ENCODE measurements at regions not wholly inside any gene's neighbourhood (a gene's known extent, or its start where the extent isn't known, plus 50 kb on each side); places are given as distances from the start of the nearest gene placed in this dataset.

DNA sequence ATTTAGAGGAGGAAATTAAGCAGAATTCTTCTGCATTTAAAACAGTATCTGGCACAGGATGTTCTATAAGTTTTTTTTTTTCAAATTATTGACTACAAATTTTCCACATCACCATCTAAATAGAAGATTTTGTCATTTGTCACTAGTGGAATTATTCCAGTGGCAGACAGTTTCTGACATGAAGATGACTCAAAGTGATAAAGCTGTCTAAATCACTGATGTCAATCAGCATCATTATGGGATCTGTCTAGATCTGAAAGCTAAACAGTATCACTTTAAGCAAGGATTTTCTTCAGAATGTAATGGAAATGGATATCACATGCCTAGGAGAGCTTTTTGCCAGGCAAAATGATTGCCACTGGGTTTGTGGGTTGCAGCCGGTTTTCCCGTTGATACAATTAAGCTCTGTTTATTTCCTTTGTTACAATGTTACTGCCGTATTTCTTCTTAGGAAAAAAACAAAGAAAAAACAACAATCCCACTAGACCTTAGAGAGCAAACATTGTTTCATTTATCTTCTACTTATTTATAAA lies 1657.0 kb upstream of the PRR20A start:
- no peak overlapping the region for H2AFZ ChIP-seq (ENCODE audit: low read depth, low read length)
- no peaks in the 10 kb centered on the region for H3K27me3 ChIP-seq (ENCODE audit: insufficient read depth, low read depth, low read length)

DNA sequence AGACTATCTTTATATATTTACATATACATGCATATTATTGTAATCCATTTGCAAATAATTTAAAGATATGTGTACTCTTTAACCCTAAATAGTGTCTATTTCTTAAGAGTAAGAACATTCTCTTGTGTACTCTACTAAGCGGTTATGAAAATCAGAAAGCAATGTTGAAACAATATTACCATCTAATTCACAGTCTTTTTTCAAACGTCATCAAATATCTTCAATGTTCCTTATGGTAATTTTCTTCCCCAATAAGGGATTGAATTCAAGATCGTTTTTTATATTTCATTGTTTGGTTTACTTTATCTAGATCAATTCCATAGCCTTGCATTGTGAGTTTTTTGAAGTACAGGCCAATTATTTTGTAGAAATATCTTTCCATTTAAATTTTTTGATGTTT lies 1647.4 kb upstream of the PRR20A start:
- no peaks in the 10 kb centered on the region for H3K9me3 ChIP-seq (ENCODE audit: low read length)
- H3F3A ChIP-seq (ENCODE audit: insufficient read depth, low read length, poor library complexity, severe bottlenecking) = no peaks in the 10 kb centered on the region
- no peaks in the 10 kb centered on the region for H3K9me2 ChIP-seq (ENCODE audit: insufficient read depth, low read length)
- no peak overlapping the region for H3K4me3 ChIP-seq (ENCODE audit: low read length)
- no peaks in the 10 kb centered on the region for H3K36me3 ChIP-seq (ENCODE audit: insufficient read depth, low read length)
- H3K27ac ChIP-seq (ENCODE audit: low read length) = no peak overlapping the region
- no peaks in the 10 kb centered on the region for H3K27me3 ChIP-seq (ENCODE audit: insufficient read depth, low read depth, low read length)
- no peak overlapping the region for H3K4me2 ChIP-seq (ENCODE audit: low read length)
- H2AFZ ChIP-seq (ENCODE audit: low read depth, low read length) = no peak overlapping the region
- H4K20me1 ChIP-seq (ENCODE audit: insufficient read depth) = no peaks in the 10 kb centered on the region
- no peak overlapping the region for H3K9ac ChIP-seq (ENCODE audit: low read length)
- TF ChIP-seq EZH2 (IDR thresholded peaks at IDR 0.05; ENCODE audit: borderline replicate concordance, insufficient read depth, low read length, poor library complexity, severe bottlenecking) = no peak
- TF ChIP-seq, protein P1, sequence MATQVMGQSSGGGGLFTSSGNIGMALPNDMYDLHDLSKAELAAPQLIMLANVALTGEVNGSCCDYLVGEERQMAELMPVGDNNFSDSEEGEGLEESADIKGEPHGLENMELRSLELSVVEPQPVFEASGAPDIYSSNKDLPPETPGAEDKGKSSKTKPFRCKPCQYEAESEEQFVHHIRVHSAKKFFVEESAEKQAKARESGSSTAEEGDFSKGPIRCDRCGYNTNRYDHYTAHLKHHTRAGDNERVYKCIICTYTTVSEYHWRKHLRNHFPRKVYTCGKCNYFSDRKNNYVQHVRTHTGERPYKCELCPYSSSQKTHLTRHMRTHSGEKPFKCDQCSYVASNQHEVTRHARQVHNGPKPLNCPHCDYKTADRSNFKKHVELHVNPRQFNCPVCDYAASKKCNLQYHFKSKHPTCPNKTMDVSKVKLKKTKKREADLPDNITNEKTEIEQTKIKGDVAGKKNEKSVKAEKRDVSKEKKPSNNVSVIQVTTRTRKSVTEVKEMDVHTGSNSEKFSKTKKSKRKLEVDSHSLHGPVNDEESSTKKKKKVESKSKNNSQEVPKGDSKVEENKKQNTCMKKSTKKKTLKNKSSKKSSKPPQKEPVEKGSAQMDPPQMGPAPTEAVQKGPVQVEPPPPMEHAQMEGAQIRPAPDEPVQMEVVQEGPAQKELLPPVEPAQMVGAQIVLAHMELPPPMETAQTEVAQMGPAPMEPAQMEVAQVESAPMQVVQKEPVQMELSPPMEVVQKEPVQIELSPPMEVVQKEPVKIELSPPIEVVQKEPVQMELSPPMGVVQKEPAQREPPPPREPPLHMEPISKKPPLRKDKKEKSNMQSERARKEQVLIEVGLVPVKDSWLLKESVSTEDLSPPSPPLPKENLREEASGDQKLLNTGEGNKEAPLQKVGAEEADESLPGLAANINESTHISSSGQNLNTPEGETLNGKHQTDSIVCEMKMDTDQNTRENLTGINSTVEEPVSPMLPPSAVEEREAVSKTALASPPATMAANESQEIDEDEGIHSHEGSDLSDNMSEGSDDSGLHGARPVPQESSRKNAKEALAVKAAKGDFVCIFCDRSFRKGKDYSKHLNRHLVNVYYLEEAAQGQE (IDR thresholded peaks at IDR 0.05; ENCODE audit: borderline replicate concordance) = no peak
- no peak for TF ChIP-seq POLR2AphosphoS5 (IDR thresholded peaks at IDR 0.05)
- no peak for TF ChIP-seq TAF1 (IDR thresholded peaks at IDR 0.05; ENCODE audit: low read depth)
- TF ChIP-seq EP300 (conservative IDR thresholded peaks at IDR 0.05; ENCODE audit: poor library complexity, severe bottlenecking) = no peak
- TF ChIP-seq, protein P2, sequence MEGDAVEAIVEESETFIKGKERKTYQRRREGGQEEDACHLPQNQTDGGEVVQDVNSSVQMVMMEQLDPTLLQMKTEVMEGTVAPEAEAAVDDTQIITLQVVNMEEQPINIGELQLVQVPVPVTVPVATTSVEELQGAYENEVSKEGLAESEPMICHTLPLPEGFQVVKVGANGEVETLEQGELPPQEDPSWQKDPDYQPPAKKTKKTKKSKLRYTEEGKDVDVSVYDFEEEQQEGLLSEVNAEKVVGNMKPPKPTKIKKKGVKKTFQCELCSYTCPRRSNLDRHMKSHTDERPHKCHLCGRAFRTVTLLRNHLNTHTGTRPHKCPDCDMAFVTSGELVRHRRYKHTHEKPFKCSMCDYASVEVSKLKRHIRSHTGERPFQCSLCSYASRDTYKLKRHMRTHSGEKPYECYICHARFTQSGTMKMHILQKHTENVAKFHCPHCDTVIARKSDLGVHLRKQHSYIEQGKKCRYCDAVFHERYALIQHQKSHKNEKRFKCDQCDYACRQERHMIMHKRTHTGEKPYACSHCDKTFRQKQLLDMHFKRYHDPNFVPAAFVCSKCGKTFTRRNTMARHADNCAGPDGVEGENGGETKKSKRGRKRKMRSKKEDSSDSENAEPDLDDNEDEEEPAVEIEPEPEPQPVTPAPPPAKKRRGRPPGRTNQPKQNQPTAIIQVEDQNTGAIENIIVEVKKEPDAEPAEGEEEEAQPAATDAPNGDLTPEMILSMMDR (IDR thresholded peaks at IDR 0.05; ENCODE audit: poor library complexity, severe bottlenecking) = no peak
- TF ChIP-seq MXI1 (conservative IDR thresholded peaks at IDR 0.05; ENCODE audit: poor library complexity, severe bottlenecking) = no peak
- no peak for TF ChIP-seq SMC3 (conservative IDR thresholded peaks at IDR 0.05; ENCODE audit: poor library complexity)
- TF ChIP-seq RAD21 (conservative IDR thresholded peaks at IDR 0.05) = no peak
- H3K79me2 ChIP-seq (replicated peaks; ENCODE audit: insufficient read depth, low read length) = no peaks in the 10 kb centered on the region

More for the DNA sequence above, 1657.0 kb upstream of the PRR20A start:
- no peaks in the 10 kb centered on the region for H3F3A ChIP-seq (ENCODE audit: insufficient read depth, low read length, poor library complexity, severe bottlenecking)
- peak overlapping the region; percentile 52 for H3K27ac ChIP-seq (ENCODE audit: low read length)
- H3K36me3 ChIP-seq (ENCODE audit: insufficient read depth, low read length) = no peaks in the 10 kb centered on the region
- H3K9me2 ChIP-seq (ENCODE audit: insufficient read depth, low read length) = no peaks in the 10 kb centered on the region
- H3K9ac ChIP-seq (ENCODE audit: low read length) = no peak overlapping the region
- H3K9me3 ChIP-seq (ENCODE audit: low read length) = no peaks in the 10 kb centered on the region
- no peak overlapping the region for H3K4me3 ChIP-seq (ENCODE audit: low read length)
- H3K79me2 ChIP-seq (replicated peaks; ENCODE audit: insufficient read depth, low read length) = no peaks in the 10 kb centered on the region
- H3K4me2 ChIP-seq (ENCODE audit: low read length) = no peak overlapping the region
- no peaks in the 10 kb centered on the region for H4K20me1 ChIP-seq (ENCODE audit: insufficient read depth)
- no peak for TF ChIP-seq SMC3 (conservative IDR thresholded peaks at IDR 0.05; ENCODE audit: poor library complexity)
- TF ChIP-seq POLR2AphosphoS5 (IDR thresholded peaks at IDR 0.05) = peak; percentile 95
- no peak for TF ChIP-seq EZH2 (IDR thresholded peaks at IDR 0.05; ENCODE audit: borderline replicate concordance, insufficient read depth, low read length, poor library complexity, severe bottlenecking)
- TF ChIP-seq, protein P1 (IDR thresholded peaks at IDR 0.05; ENCODE audit: borderline replicate concordance) = peak; percentile 93
- TF ChIP-seq TAF1 (IDR thresholded peaks at IDR 0.05; ENCODE audit: low read depth) = no peak
- peak; percentile 26 for TF ChIP-seq RAD21 (conservative IDR thresholded peaks at IDR 0.05)
- TF ChIP-seq, protein P2 (IDR thresholded peaks at IDR 0.05; ENCODE audit: poor library complexity, severe bottlenecking) = no peak
- TF ChIP-seq MXI1 (conservative IDR thresholded peaks at IDR 0.05; ENCODE audit: poor library complexity, severe bottlenecking) = no peak
- TF ChIP-seq EP300 (conservative IDR thresholded peaks at IDR 0.05; ENCODE audit: poor library complexity, severe bottlenecking) = peak; percentile 100
